PFSK-1 (cell line): ENCODE measurements at regions not wholly inside any gene's neighbourhood (a gene's known extent, or its start where the extent isn't known, plus 50 kb on each side); places are given as distances from the start of the nearest gene placed in this dataset.

Source experiments
- FOXP2 ChIP-seq: optimal IDR thresholded peaks from 2 replicates; pipeline ENCODE3; 2011; ENCODE audit warnings: borderline replicate concordance, control low read depth, inconsistent platforms; ENCODE audit not compliant: insufficient read depth; ENCODE audit errors: extremely low read length, extremely low read depth
- POLR2AphosphoS5 ChIP-seq: IDR thresholded peaks from 2 replicates; pipeline ENCODE4 v1.6.1; 2012; ENCODE audit warnings: low read depth, mild to moderate bottlenecking, control low read depth, low read length, moderate library complexity
- REST ChIP-seq, 2 experiments: IDR thresholded peaks; 2 replicates each; pipeline versions ENCODE4 v1.6.1 to v1.8.0; 2011 to 2012; ENCODE audit warnings: low read depth in 2 of 2, low read length in 2 of 2, control low read depth in 1 of 2, inconsistent platforms in 1 of 2, mild to moderate bottlenecking in 1 of 2, moderate library complexity in 1 of 2; ENCODE audit not compliant: insufficient read depth in 1 of 2
- SIN3A ChIP-seq: IDR thresholded peaks from 2 replicates; pipeline ENCODE4 v1.6.1; 2012; ENCODE audit warnings: mild to moderate bottlenecking, low read length, moderate library complexity, borderline replicate concordance; ENCODE audit not compliant: insufficient read depth
- TAF1 ChIP-seq: IDR thresholded peaks from 2 replicates; pipeline ENCODE4 v1.6.1; 2012; ENCODE audit warnings: low read length, control low read depth, borderline replicate concordance; ENCODE audit not compliant: insufficient read depth

GRCh38 chr3:30332196-30333021 lies 274.0 kb upstream of the TGFBR2 start:
- TF ChIP-seq TAF1 (no peak), FOXP2 (no peak), SIN3A (no peak), REST (IDR thresholded peaks at IDR 0.05; ENCODE audit: insufficient read depth in 1 of 2, low read depth in 2 of 2, low read length in 2 of 2) (no peak), POLR2AphosphoS5 (no peak)

GRCh38 chr3:30333143-30333542 lies 273.3 kb upstream of the TGFBR2 start:
- TF ChIP-seq REST (IDR thresholded peaks at IDR 0.05; ENCODE audit: insufficient read depth in 1 of 2, low read depth in 2 of 2, low read length in 2 of 2): no peak
- no peak for TF ChIP-seq POLR2AphosphoS5
- no peak for TF ChIP-seq TAF1
- TF ChIP-seq SIN3A: no peak
- no peak for TF ChIP-seq FOXP2

DNA sequence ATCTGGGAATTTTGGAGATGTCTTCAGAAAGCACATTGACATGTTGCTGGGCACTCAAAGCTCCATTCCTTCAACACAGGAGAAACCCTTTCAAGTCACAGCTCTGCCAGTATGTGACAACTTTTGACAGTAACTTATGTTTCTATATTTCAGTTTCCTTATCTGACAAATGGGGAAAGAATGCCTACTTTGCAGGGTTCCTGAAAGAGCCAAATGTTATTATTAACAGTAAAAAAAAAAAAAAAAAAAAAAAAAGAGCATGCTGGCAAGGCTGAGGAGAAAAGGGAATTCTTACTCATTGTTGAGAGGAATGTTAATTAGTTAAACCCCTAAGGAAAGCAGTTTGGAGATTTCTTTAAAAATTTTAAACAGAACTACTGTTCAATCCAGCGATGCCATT lies 272.5 kb upstream of the TGFBR2 start:
- TF ChIP-seq FOXP2 (no peak), TAF1 (no peak), SIN3A (no peak), REST (IDR thresholded peaks at IDR 0.05; ENCODE audit: insufficient read depth in 1 of 2, low read depth in 2 of 2, low read length in 2 of 2) (no peak)

DNA sequence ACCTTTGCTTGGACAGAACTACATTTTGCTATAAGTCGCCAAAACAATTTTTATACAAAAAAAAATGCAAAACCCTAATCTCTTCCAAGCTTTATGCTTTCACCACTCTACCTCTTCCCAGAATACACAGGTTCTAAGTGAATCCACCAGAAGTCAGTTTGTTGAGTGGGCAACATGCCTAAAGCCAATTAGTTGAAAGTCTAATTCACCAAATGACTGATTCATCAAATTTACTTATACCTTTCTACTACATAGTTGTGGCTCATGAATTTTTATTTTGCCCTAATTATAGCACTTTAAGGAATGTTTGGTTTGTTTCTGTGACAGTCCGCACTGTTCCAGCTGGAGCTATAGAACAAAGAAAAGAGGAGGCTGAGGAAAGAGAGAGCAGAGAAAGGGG lies 265.9 kb upstream of the TGFBR2 start:
- no peak for TF ChIP-seq TAF1

- TF ChIP-seq TAF1 (no peak), SIN3A (no peak), POLR2AphosphoS5 (no peak), REST (IDR thresholded peaks at IDR 0.05; ENCODE audit: insufficient read depth in 1 of 2, low read depth in 2 of 2, low read length in 2 of 2) (no peak), FOXP2 (no peak)
Measured at GRCh38 chr3:30341079-30341478, 265.3 kb upstream of the TGFBR2 start.
